ENCODE measurements at regions not wholly inside any gene's neighbourhood (a gene's known extent, or its start where the extent isn't known, plus 50 kb on each side); places are given as distances from the start of the nearest gene placed in this dataset.

DNA sequence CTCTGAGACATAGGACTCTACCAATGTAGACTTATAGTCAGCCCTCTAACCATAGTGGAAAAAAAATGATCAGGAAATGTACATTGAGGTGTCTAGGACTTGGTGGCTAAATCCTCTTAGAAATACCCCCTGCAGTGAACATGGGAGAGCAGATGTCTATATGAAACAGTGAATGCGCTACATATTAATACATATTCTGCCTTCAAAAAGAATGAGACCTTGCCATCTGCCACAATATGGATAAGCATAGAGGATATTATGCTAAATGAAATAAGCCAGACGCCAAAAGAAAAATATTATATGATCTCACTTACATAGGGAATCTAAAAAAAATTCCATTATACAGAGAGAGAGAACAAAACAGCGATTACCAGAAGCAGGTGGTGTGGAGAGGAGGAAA is 66.6 kb upstream of the HAO2 start:
- Mint-ChIP-seq H3K27ac (no peak overlapping the region), H3K4me3 (no peak overlapping the region), H3K27me3 (peaks cover 10% of the 10 kb centered on the region), H3K4me1 (ENCODE audit: unreplicated experiment) (peaks cover 2% of the 10 kb centered on the region), H3K36me3 (peaks cover 1% of the 10 kb centered on the region), H3K9me3 (no peaks in the 10 kb centered on the region)
- TF ChIP-seq, protein P1, sequence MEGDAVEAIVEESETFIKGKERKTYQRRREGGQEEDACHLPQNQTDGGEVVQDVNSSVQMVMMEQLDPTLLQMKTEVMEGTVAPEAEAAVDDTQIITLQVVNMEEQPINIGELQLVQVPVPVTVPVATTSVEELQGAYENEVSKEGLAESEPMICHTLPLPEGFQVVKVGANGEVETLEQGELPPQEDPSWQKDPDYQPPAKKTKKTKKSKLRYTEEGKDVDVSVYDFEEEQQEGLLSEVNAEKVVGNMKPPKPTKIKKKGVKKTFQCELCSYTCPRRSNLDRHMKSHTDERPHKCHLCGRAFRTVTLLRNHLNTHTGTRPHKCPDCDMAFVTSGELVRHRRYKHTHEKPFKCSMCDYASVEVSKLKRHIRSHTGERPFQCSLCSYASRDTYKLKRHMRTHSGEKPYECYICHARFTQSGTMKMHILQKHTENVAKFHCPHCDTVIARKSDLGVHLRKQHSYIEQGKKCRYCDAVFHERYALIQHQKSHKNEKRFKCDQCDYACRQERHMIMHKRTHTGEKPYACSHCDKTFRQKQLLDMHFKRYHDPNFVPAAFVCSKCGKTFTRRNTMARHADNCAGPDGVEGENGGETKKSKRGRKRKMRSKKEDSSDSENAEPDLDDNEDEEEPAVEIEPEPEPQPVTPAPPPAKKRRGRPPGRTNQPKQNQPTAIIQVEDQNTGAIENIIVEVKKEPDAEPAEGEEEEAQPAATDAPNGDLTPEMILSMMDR (conservative IDR thresholded peaks at IDR 0.05) = no peak
- DNase-seq (ENCODE audit: extremely low spot score, unreplicated experiment) = no peak

DNA sequence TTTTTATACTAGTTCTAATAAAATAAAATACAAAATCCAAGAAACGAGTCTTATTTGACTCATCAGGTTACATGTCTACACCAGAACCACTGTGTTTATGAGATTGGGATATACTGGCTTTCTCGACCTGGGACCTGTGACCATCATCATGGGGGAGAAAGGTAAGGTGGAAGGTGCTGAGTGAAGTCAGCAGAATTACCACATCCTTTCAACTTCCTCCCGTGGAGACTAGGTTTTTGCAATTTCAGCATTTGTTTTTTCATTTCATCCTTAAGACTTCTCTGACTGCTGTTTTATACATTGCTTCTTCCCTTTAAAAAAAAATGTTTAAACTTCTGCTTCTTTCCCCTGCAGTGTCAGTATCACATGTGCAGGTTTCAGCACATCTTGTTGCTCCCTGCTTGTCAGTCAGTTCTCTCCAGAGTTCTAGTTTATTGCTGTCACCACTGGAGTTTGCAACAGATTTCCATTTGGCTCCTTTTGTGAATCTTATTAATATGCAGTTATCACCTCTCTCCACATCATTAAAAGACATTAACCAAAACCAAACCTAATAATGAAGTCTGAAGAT is 60.4 kb upstream of the HAO2 start:
- Mint-ChIP-seq H3K4me1 (ENCODE audit: unreplicated experiment) (no peaks in the 10 kb centered on the region), H3K4me3 (no peak overlapping the region), H3K36me3 (no peaks in the 10 kb centered on the region), H3K9me3 (no peaks in the 10 kb centered on the region), H3K27ac (no peak overlapping the region), H3K27me3 (peaks cover 16% of the 10 kb centered on the region)
- TF ChIP-seq, protein P1 (conservative IDR thresholded peaks at IDR 0.05) = no peak
- no peak for DNase-seq (ENCODE audit: extremely low spot score, unreplicated experiment)

DNA sequence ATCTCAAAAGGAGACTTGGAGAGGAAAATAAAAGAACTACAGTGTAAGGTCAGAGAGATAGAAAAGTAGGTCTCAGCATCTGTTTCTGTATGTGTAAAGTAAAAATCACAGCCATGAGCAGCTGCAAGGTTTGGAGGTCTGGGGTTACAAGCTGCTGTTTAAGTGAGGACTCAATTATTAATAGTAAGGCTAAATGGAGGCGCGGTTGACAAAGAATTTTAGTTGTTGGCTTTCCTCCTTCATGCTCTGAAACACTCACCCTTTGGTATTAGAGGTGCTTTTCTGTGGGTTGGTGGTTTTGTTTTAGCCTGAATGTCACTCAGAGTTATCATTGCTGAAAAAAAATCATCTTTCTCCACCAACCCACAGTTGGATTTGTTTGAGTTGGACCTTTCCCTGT is 59.8 kb upstream of the HAO2 start:
- Mint-ChIP-seq H3K4me3 (no peak overlapping the region), H3K4me1 (ENCODE audit: unreplicated experiment) (no peaks in the 10 kb centered on the region), H3K36me3 (no peaks in the 10 kb centered on the region), H3K9me3 (no peaks in the 10 kb centered on the region), H3K27ac (no peak overlapping the region), H3K27me3 (peaks cover 16% of the 10 kb centered on the region)
- no peak for DNase-seq (ENCODE audit: extremely low spot score, unreplicated experiment)
- TF ChIP-seq, protein P1 (conservative IDR thresholded peaks at IDR 0.05) = no peak

DNA sequence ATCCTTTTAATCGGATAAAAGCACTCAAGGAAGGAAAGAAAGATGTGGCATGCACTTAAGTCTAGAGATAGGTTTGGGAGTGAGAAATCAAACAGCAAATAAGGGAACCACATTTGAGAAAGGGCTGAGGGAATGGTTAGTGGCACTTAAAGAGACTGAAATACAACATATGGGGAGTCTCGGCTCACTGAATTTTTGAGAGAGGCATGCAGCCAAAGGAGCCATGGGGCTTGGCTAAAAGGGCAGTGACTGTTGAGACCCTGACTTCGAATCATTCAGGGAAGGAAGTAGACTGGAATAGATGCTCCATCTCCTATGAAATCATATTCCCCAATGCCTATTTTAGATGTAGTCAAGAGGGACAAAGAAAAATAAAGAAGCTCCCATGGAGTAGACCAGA is 58.3 kb upstream of the HAO2 start:
- Mint-ChIP-seq H3K9me3 (no peaks in the 10 kb centered on the region), H3K4me1 (ENCODE audit: unreplicated experiment) (no peaks in the 10 kb centered on the region), H3K27ac (no peak overlapping the region)

DNA sequence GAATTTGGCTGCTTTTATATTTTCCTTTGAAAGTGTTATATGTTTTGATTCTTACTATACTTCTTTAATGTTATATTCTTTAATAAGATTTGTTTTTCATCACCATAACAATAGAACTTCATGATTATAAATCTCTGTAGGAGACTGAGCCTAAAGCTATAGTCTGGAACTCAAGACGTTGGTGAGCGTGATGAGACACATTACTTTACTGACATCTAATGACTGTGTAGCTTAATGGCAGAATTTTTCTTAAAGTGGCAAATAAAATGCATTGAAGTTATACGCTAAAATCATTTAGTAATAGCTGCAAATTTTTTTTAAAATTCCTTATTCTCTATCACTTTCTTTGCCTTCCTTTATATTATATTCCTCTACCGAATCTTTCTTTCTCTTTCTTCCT is 56.1 kb upstream of the HAO2 start:
- DNase-seq (ENCODE audit: extremely low spot score, unreplicated experiment) = no peak
- no peak overlapping the region for H3K27ac Mint-ChIP-seq
- H3K4me3 Mint-ChIP-seq = no peak overlapping the region
- H3K4me1 Mint-ChIP-seq (ENCODE audit: unreplicated experiment) = no peaks in the 10 kb centered on the region
- peaks cover 12% of the 10 kb centered on the region for H3K27me3 Mint-ChIP-seq
- TF ChIP-seq, protein P1 (conservative IDR thresholded peaks at IDR 0.05) = no peak
- no peaks in the 10 kb centered on the region for H3K36me3 Mint-ChIP-seq
- H3K9me3 Mint-ChIP-seq = no peaks in the 10 kb centered on the region

More for the DNA sequence above, 58.3 kb upstream of the HAO2 start:
- H3K27me3 Mint-ChIP-seq = peaks cover 16% of the 10 kb centered on the region
- no peaks in the 10 kb centered on the region for H3K36me3 Mint-ChIP-seq
- DNase-seq (ENCODE audit: extremely low spot score, unreplicated experiment) = no peak
- no peak overlapping the region for H3K4me3 Mint-ChIP-seq
- TF ChIP-seq, protein P1 (conservative IDR thresholded peaks at IDR 0.05) = no peak

Data from type B pancreatic cell (in vitro differentiated cells).